Spleen (tissue), 11 donors: ENCODE measurements at regions not wholly inside any gene's neighbourhood (a gene's known extent, or its start where the extent isn't known, plus 50 kb on each side); places are given as distances from the start of the nearest gene placed in this dataset.

Experiments used
- DNase-seq: peaks from one replicate; pipeline ENCODE4 v3.0.0-alpha.2; 2020
- H3K27ac ChIP-seq, 8 donors: fragments of 200-600 bp; sonication (generic) in 7 of 8; 1 replicate in 4 of 8; 2 replicates in 4 of 8; pipeline versions ENCODE4 v1.5.0 to v1.8.0; 2016 to 2021; ENCODE audit warnings: inconsistent platforms in 4 of 8, mild to moderate bottlenecking in 4 of 8, moderate library complexity in 1 of 8
- H3K27me3 ChIP-seq, 7 donors: fragments of 200-600 bp; sonication (generic) in 6 of 7; replicated peaks in 1 of 7; 1 replicate in 4 of 7; 2 replicates in 3 of 7; pipeline versions ENCODE4 v1.5.0 to v1.8.0; 2016 to 2021; ENCODE audit warnings: inconsistent platforms in 3 of 7, mild to moderate bottlenecking in 1 of 7
- H3K36me3 ChIP-seq, 6 donors: fragments of 200-600 bp; sonication (generic) in 5 of 6; 1 replicate in 4 of 6; 2 replicates in 2 of 6; pipeline versions ENCODE4 v1.5.0 to v1.8.0; 2016 to 2021; ENCODE audit warnings: inconsistent platforms in 2 of 6
- H3K4me1 ChIP-seq, 6 donors: fragments of 200-600 bp; sonication (generic) in 5 of 6; 1 replicate in 3 of 6; 2 replicates in 3 of 6; pipeline versions ENCODE4 v1.5.0 to v1.8.0; 2016 to 2021; ENCODE audit warnings: inconsistent platforms in 3 of 6
- H3K4me3 ChIP-seq, 8 donors: fragments of 200-600 bp; sonication (generic) in 7 of 8; 1 replicate in 4 of 8; 2 replicates in 4 of 8; pipeline versions ENCODE4 v1.5.0 to v1.8.0; 2016 to 2021; ENCODE audit warnings: inconsistent platforms in 4 of 8, mild to moderate bottlenecking in 4 of 8, moderate library complexity in 2 of 8
- H3K9me3 ChIP-seq, 8 donors: fragments of 200-600 bp; sonication (generic) in 7 of 8; 1 replicate in 4 of 8; 2 replicates in 4 of 8; pipeline versions ENCODE4 v1.5.0 to v1.8.0; 2016 to 2021; ENCODE audit warnings: inconsistent platforms in 4 of 8
- POLR2A ChIP-seq, 3 donors: fragments of 450-650 bp; IDR thresholded peaks; one replicate each; pipeline ENCODE4 v1.5.1; 2017; ENCODE audit warnings: antibody characterized with exemption in 3 of 3, mild to moderate bottlenecking in 1 of 3
- POLR2AphosphoS5 ChIP-seq, 3 donors: sonication (generic); formaldehyde crosslinking; IDR thresholded peaks; one replicate each; pipeline ENCODE4 v1.5.1; 2017; ENCODE audit warnings: antibody characterized with exemption in 3 of 3
- WGBS, 5 donors: extraction: QIAGEN DNeasy Blood & Tissue Kit in 3 of 5; methylation state at CpG; one replicate each; pipeline versions ENCODE4 v1.1.5 to v1.1.7; 2013 to 2018; 5-methylcytosine and 5-hydroxymethylcytosine counted together
- intact Hi-C: fragments of 100-400 bp; cut with DNase I; formaldehyde crosslinking; loops from one replicate; pipeline ENCODE4 v1.15.0; 2023; ENCODE audit warnings: low total_unique reads
- TF ChIP-seq, protein P1 (sequence below), 11 experiments: fragments of 200-600 bp in 7 of 11; fragments of 450-650 bp in 4 of 11; sonication (generic) in 4 of 11; IDR thresholded peaks in 8 of 11; conservative IDR thresholded peaks in 3 of 11; 1 replicate in 7 of 11; 2 replicates in 4 of 11; pipeline versions ENCODE4 v1.4.0 to v1.8.0; 2016 to 2021; ENCODE audit warnings: antibody characterized with exemption in 11 of 11, inconsistent platforms in 4 of 11, mild to moderate bottlenecking in 1 of 11
- donor health status: healthy with polysubstance abuse.
- donor health status: DM: no; HTN: no; CAD: no; lungs with moderate emphysema.
- donor health status: DM: no; HTN: no; CAD: no.
- donor health status: Bipolar disorder and iron deficiency.
- donor health status: healthy.
- donor health status: DM: no; HTN: no; CAD: no.
- donor health status: DM: yes; HTN: yes; CAD: no.

DNA sequence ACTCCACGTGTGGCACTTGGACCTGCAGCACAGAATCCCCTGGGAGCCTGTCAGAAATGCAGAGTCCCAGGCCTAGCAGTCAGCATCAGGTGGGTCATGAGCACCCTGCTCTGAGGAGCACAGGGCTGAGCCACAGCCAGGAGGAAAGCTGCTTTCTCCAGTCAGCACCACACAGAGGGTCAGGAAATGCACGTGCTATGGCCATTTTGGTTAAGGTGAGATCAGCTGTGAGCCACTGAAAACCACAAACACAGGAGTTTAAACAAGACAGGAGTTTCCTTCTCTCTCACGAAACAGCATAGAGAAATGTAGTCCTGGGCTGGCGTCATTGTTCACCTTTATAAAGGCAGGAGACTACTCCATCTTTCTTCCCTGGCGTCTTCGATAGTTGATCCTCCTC, 204.5 kb upstream of the SFSWAP start:
- no peak for DNase-seq
- Histone ChIP-seq H3K27me3 (no peaks in the 10 kb centered on the region), H3K27ac (no peak overlapping the region), H3K36me3 (no peaks in the 10 kb centered on the region), H3K4me1 (peaks cover 5 to 11% (median 8%) of the 10 kb centered on the region in 6 donors), H3K9me3 (no peaks in the 10 kb centered on the region), H3K4me3 (no peak overlapping the region)
- whole genome bisulfite sequencing, 5 donors = 71 to 88% (median 83%) methylated on average over 6 of the region's 6 CpGs
- intact Hi-C loops = no loop called here
- TF ChIP-seq POLR2AphosphoS5 (IDR thresholded peaks at IDR 0.05) = no peak
- TF ChIP-seq, protein P1, sequence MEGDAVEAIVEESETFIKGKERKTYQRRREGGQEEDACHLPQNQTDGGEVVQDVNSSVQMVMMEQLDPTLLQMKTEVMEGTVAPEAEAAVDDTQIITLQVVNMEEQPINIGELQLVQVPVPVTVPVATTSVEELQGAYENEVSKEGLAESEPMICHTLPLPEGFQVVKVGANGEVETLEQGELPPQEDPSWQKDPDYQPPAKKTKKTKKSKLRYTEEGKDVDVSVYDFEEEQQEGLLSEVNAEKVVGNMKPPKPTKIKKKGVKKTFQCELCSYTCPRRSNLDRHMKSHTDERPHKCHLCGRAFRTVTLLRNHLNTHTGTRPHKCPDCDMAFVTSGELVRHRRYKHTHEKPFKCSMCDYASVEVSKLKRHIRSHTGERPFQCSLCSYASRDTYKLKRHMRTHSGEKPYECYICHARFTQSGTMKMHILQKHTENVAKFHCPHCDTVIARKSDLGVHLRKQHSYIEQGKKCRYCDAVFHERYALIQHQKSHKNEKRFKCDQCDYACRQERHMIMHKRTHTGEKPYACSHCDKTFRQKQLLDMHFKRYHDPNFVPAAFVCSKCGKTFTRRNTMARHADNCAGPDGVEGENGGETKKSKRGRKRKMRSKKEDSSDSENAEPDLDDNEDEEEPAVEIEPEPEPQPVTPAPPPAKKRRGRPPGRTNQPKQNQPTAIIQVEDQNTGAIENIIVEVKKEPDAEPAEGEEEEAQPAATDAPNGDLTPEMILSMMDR (IDR thresholded peaks at IDR 0.05 in 8 of 11, conservative IDR thresholded peaks at IDR 0.05 in 3 of 11) = no peak
- no peak for TF ChIP-seq POLR2A (IDR thresholded peaks at IDR 0.05)

DNA sequence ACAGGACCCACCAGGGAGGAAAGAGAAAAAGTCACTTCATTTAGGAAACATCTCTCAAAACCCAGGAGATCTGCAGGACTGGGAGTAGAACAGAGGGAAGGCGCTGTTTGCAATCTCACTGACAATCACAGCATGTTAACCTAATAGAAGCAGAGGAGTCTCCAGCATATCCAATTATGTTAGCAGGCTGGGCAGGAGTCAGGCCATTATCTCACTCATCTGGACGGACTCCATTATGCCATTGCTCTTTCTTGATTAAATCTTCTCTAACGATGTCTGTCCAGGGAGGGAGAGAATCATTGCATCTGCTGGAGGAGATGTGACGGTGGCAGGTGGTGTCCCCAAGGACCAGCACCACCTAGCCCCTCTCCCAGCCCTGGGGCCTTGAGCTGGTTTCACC, 203.8 kb upstream of the SFSWAP start:
- H3K4me1 ChIP-seq = peaks cover 9 to 17% (median 15%) of the 10 kb centered on the region in 6 donors
- H3K4me3 ChIP-seq = no peak overlapping the region
- no peaks in the 10 kb centered on the region for H3K9me3 ChIP-seq
- DNase-seq = no peak
- no peaks in the 10 kb centered on the region for H3K27me3 ChIP-seq
- 80 to 95% (median 89%) methylated on average over 4 of the region's 4 CpGs for WGBS, 5 donors
- TF ChIP-seq POLR2A (IDR thresholded peaks at IDR 0.05) = no peak
- no peak for TF ChIP-seq POLR2AphosphoS5 (IDR thresholded peaks at IDR 0.05)
- TF ChIP-seq, protein P1 (IDR thresholded peaks at IDR 0.05 in 8 of 11, conservative IDR thresholded peaks at IDR 0.05 in 3 of 11) = no peak
- intact Hi-C loops = no loop called here
- H3K27ac ChIP-seq = no peak overlapping the region
- H3K36me3 ChIP-seq = no peaks in the 10 kb centered on the region

DNA sequence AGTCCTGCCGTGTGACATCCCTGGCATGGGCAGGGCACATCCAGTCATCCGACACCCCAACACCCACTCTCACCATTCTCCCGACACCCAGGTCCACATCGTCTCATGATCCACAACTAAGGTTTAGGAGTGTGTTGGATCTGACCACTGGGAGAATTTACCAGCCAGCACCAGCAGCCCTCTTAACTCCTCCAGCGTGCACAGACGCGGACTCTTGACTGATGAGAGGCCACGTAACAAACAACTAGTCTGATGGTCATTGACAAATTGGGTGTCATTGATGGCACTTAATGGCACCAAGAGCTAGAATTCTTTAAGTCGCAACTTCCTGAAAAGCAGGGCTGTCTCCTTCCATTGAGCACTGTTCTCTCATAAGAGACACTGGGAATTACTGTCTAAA, 203.0 kb upstream of the SFSWAP start:
- no peak for DNase-seq
- H3K9me3 ChIP-seq = no peaks in the 10 kb centered on the region
- TF ChIP-seq POLR2A (IDR thresholded peaks at IDR 0.05) = no peak
- TF ChIP-seq POLR2AphosphoS5 (IDR thresholded peaks at IDR 0.05) = no peak
- TF ChIP-seq, protein P1 (IDR thresholded peaks at IDR 0.05 in 8 of 11, conservative IDR thresholded peaks at IDR 0.05 in 3 of 11) = no peak
- no peaks in the 10 kb centered on the region for H3K36me3 ChIP-seq
- H3K27me3 ChIP-seq = no peaks in the 10 kb centered on the region
- WGBS, 5 donors = 81 to 87% (median 84%) methylated on average over 9 of the region's 9 CpGs
- H3K27ac ChIP-seq = no peak overlapping the region
- peaks cover 9 to 20% (median 16%) of the 10 kb centered on the region in 6 donors for H3K4me1 ChIP-seq
- intact Hi-C loops = no loop called here
- H3K4me3 ChIP-seq = no peak overlapping the region

- Histone ChIP-seq H3K36me3 (no peaks in the 10 kb centered on the region), H3K27ac (no peak overlapping the region), H3K27me3 (no peaks in the 10 kb centered on the region), H3K4me1 (peaks cover 9 to 20% (median 16%) of the 10 kb centered on the region in 6 donors), H3K4me3 (no peak overlapping the region), H3K9me3 (peaks cover 0 to 3% (median 0%) of the 10 kb centered on the region in 8 donors)
- DNase-seq = no peak
- TF ChIP-seq POLR2AphosphoS5 (IDR thresholded peaks at IDR 0.05) (no peak), POLR2A (IDR thresholded peaks at IDR 0.05) (no peak)
- TF ChIP-seq, protein P1 (IDR thresholded peaks at IDR 0.05 in 8 of 11, conservative IDR thresholded peaks at IDR 0.05 in 3 of 11) = no peak
- 76 to 89% (median 80%) methylated on average over 7 of the region's 7 CpGs for WGBS, 5 donors
- intact Hi-C loops = no loop called here
Observed at GRCh38 chr12:131509701-131510100, 201.2 kb upstream of the SFSWAP start.
